ENCODE measurements at regions not wholly inside any gene's neighbourhood (a gene's known extent, or its start where the extent isn't known, plus 50 kb on each side); places are given as distances from the start of the nearest gene placed in this dataset.

GRCh38 chr6:137650720-137651119 lies 156.5 kb upstream of the OLIG3 start:
- TF ChIP-seq, protein P1, sequence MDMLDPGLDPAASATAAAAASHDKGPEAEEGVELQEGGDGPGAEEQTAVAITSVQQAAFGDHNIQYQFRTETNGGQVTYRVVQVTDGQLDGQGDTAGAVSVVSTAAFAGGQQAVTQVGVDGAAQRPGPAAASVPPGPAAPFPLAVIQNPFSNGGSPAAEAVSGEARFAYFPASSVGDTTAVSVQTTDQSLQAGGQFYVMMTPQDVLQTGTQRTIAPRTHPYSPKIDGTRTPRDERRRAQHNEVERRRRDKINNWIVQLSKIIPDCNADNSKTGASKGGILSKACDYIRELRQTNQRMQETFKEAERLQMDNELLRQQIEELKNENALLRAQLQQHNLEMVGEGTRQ (IDR thresholded peaks at IDR 0.05): no peak
- TF ChIP-seq, protein P2, sequence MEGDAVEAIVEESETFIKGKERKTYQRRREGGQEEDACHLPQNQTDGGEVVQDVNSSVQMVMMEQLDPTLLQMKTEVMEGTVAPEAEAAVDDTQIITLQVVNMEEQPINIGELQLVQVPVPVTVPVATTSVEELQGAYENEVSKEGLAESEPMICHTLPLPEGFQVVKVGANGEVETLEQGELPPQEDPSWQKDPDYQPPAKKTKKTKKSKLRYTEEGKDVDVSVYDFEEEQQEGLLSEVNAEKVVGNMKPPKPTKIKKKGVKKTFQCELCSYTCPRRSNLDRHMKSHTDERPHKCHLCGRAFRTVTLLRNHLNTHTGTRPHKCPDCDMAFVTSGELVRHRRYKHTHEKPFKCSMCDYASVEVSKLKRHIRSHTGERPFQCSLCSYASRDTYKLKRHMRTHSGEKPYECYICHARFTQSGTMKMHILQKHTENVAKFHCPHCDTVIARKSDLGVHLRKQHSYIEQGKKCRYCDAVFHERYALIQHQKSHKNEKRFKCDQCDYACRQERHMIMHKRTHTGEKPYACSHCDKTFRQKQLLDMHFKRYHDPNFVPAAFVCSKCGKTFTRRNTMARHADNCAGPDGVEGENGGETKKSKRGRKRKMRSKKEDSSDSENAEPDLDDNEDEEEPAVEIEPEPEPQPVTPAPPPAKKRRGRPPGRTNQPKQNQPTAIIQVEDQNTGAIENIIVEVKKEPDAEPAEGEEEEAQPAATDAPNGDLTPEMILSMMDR (IDR thresholded peaks at IDR 0.05): no peak
- TF ChIP-seq E2F6 (IDR thresholded peaks at IDR 0.05; ENCODE audit: borderline replicate concordance, low read depth): no peak
- no peak for TF ChIP-seq POLR2A (IDR thresholded peaks at IDR 0.05; ENCODE audit: low read length)
- TF ChIP-seq MAX (IDR thresholded peaks at IDR 0.05): no peak
- TF ChIP-seq CHD2 (IDR thresholded peaks at IDR 0.05; ENCODE audit: low read length, partially characterized antibody): no peak
- no peak for TF ChIP-seq KDM5A (IDR thresholded peaks at IDR 0.05)
- no peak for TF ChIP-seq MAZ (IDR thresholded peaks at IDR 0.05; ENCODE audit: borderline replicate concordance, low read depth, low read length)
- no peak for TF ChIP-seq ESRRA (IDR thresholded peaks at IDR 0.05; ENCODE audit: borderline replicate concordance, low read length)
- no peak for TF ChIP-seq RFX5 (IDR thresholded peaks at IDR 0.05)
- TF ChIP-seq JUNB (IDR thresholded peaks at IDR 0.05): no peak
- no peak for TF ChIP-seq REST (IDR thresholded peaks at IDR 0.05)
- TF ChIP-seq PHF8 (IDR thresholded peaks at IDR 0.05; ENCODE audit: borderline replicate concordance, low read depth): no peak
- no peak for TF ChIP-seq EP300 (IDR thresholded peaks at IDR 0.05)

Data from A549 (cell line).